ENCODE measurements at regions not wholly inside any gene's neighbourhood (a gene's known extent, or its start where the extent isn't known, plus 50 kb on each side); places are given as distances from the start of the nearest gene placed in this dataset.

DNA sequence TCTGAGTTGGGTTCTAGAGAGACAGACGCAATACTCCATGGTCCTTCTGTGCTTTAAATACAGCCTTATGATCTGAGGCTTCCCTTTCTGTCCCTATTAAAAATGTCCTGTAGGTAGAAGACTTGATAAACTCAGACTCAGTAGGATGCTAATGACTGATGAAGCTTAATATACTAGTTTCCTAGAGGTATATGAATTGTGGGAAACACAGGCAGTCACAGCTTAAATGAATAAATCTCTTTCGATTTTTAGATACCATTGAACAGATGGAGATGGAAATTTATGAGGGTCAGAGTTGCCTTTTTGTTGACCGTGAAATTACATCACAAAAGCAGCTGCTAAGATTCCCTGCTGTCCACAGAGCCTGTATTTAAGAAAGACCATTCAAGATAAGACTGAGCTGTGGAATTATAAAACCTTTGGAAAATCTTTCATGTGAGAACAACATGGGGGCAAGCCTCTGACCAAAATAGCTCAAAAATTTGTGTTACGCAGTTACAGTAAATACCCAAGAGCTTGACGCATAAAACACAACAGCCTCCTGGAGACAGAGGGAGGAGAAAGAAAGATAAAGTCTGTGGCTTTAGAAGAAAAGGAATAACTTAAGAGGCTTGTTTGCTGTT is 172.3 kb downstream of the AASDHPPT start:
- H3K27me3 ChIP-seq = no peaks in the 10 kb centered on the region
- H3K4me1 ChIP-seq = no peaks in the 10 kb centered on the region
- TF ChIP-seq POLR2A (IDR thresholded peaks at IDR 0.05) (no peak), POLR2AphosphoS5 (IDR thresholded peaks at IDR 0.05) (no peak)
- TF ChIP-seq, protein P1, sequence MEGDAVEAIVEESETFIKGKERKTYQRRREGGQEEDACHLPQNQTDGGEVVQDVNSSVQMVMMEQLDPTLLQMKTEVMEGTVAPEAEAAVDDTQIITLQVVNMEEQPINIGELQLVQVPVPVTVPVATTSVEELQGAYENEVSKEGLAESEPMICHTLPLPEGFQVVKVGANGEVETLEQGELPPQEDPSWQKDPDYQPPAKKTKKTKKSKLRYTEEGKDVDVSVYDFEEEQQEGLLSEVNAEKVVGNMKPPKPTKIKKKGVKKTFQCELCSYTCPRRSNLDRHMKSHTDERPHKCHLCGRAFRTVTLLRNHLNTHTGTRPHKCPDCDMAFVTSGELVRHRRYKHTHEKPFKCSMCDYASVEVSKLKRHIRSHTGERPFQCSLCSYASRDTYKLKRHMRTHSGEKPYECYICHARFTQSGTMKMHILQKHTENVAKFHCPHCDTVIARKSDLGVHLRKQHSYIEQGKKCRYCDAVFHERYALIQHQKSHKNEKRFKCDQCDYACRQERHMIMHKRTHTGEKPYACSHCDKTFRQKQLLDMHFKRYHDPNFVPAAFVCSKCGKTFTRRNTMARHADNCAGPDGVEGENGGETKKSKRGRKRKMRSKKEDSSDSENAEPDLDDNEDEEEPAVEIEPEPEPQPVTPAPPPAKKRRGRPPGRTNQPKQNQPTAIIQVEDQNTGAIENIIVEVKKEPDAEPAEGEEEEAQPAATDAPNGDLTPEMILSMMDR (IDR thresholded peaks at IDR 0.05) = no peak
- no peak for DNase-seq (ENCODE audit: low spot score in 2 of 2)
- H3K9me3 ChIP-seq = peaks cover 7 to 12% of the 10 kb centered on the region in 2 donors
- H3K36me3 ChIP-seq = no peaks in the 10 kb centered on the region
- no peak overlapping the region for H3K4me3 ChIP-seq
- no peak overlapping the region for H3K27ac ChIP-seq
- intact Hi-C loops (cut with DNase I; ENCODE audit: low total_unique reads) = no loop called here

DNA sequence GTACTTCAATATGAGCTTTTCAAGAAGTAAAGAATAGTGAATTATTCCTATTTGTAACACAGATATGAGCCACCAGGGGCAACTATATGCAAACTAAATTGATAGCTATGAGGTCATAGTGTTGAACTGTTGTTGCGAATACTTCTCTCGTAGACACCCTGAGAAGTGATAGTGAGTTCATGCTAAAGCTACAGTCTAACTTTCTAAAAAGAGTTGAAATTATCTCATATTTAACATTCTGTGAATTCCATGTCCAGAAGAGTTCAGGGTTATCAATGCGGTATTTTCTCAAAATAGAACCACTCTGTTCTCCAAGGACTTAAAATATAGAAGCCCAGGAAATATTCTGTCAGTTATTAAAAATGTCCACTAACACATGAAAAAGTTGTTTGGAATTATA is 185.4 kb downstream of the AASDHPPT start:
- intact Hi-C loops (cut with DNase I; ENCODE audit: low total_unique reads) = no loop called here
- TF ChIP-seq POLR2A (IDR thresholded peaks at IDR 0.05) = no peak
- TF ChIP-seq POLR2AphosphoS5 (IDR thresholded peaks at IDR 0.05) = no peak
- Histone ChIP-seq H3K27ac (no peak overlapping the region), H3K36me3 (no peaks in the 10 kb centered on the region), H3K4me3 (no peak overlapping the region), H3K4me1 (no peaks in the 10 kb centered on the region), H3K27me3 (no peaks in the 10 kb centered on the region), H3K9me3 (peaks cover 0 to 4% of the 10 kb centered on the region in 2 donors)
- no peak for DNase-seq (ENCODE audit: low spot score in 2 of 2)

DNA sequence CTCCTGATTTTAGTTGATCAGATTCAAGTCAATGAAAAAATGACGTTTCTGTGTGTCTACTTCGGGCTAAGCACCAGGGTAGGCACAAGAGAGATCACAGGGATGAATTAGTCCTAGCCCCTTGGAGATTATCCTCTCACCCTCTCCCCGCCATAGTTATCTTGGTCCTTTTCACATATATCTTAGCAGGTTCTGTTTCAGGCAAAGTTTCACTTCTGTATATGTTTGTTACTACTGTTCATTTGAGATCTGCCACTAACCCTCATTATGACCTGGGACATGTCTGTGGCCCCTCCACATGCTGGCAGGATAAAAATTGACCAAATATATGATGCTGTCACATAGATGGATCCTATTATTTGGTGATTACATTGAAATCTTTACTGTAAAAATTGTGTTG is 186.1 kb downstream of the AASDHPPT start:
- no peak for DNase-seq (ENCODE audit: low spot score in 2 of 2)
- Histone ChIP-seq H3K4me3 (no peak overlapping the region), H3K4me1 (no peaks in the 10 kb centered on the region), H3K27me3 (no peaks in the 10 kb centered on the region), H3K36me3 (no peaks in the 10 kb centered on the region), H3K27ac (no peak overlapping the region), H3K9me3 (peaks cover 0 to 4% of the 10 kb centered on the region in 2 donors)
- TF ChIP-seq POLR2A (IDR thresholded peaks at IDR 0.05) = no peak
- TF ChIP-seq POLR2AphosphoS5 (IDR thresholded peaks at IDR 0.05) = no peak
- TF ChIP-seq, protein P1 (IDR thresholded peaks at IDR 0.05) = no peak
- intact Hi-C loops (cut with DNase I; ENCODE audit: low total_unique reads) = no loop called here

DNA sequence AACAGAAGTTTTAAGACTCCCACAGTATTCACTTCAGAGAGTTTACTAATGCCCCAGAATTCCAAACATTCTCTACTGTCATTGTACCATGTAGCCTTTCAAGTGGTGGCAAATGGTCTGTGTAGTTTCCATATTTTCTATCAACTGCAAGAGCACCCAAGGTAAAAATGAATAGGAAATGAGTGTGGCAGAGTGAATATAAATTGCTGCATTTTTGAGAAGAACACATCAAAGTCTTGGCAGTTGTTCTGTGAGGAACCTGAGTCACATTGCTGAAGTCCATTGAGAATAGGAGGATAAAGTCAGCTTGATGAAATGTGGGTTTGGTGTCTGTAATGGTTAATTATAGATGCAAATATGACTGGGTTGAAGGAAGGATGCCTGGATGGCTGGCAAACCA is 193.6 kb downstream of the AASDHPPT start:
- intact Hi-C loops (cut with DNase I; ENCODE audit: low total_unique reads) = no loop called here
- DNase-seq (ENCODE audit: low spot score in 2 of 2) = no peak
- peaks cover 0 to 4% of the 10 kb centered on the region in 2 donors for H3K9me3 ChIP-seq
- H3K36me3 ChIP-seq = no peaks in the 10 kb centered on the region
- no peak overlapping the region for H3K4me3 ChIP-seq
- no peaks in the 10 kb centered on the region for H3K27me3 ChIP-seq
- no peaks in the 10 kb centered on the region for H3K4me1 ChIP-seq
- TF ChIP-seq POLR2AphosphoS5 (IDR thresholded peaks at IDR 0.05) (no peak), POLR2A (IDR thresholded peaks at IDR 0.05) (no peak)
- TF ChIP-seq, protein P1 (IDR thresholded peaks at IDR 0.05) = no peak
- no peak overlapping the region for H3K27ac ChIP-seq

DNA sequence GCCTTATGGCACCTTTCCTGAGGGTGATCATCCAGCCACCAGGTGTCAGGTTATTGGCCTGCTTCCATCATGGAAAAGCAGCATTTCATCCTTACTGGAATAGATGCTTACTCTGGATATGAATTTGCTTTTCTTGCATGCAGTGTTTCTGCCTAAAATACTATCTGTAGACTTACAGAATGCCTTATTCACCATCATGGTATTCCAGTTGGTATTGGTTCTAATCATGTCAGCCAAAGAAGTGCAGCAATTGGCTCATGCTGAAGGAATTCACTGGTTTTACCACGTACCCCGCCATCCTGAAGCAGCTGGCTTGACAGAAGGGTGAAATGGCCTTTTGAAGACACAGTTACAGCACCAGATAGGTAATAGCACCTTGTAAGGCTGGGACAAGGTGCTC is 194.2 kb downstream of the AASDHPPT start:
- Histone ChIP-seq H3K4me3 (no peak overlapping the region), H3K36me3 (no peaks in the 10 kb centered on the region), H3K4me1 (no peaks in the 10 kb centered on the region), H3K9me3 (peaks cover 0 to 4% of the 10 kb centered on the region in 2 donors), H3K27me3 (no peaks in the 10 kb centered on the region), H3K27ac (no peak overlapping the region)
- DNase-seq (ENCODE audit: low spot score in 2 of 2) = no peak
- intact Hi-C loops (cut with DNase I; ENCODE audit: low total_unique reads) = no loop called here
- TF ChIP-seq POLR2A (IDR thresholded peaks at IDR 0.05) (no peak), POLR2AphosphoS5 (IDR thresholded peaks at IDR 0.05) (no peak)
- TF ChIP-seq, protein P1 (IDR thresholded peaks at IDR 0.05) = no peak

Measured in breast epithelium (tissue), 4 donors.